LNCaP clone FGC (cell line): ENCODE measurements at regions not wholly inside any gene's neighbourhood (a gene's known extent, or its start where the extent isn't known, plus 50 kb on each side); places are given as distances from the start of the nearest gene placed in this dataset.

Experiments used
- DNase-seq: peaks from one replicate; pipeline ENCODE4 v3.0.0-alpha.2; 2011; ENCODE audit warnings: low read depth
- H3K4me3 ChIP-seq: 2 replicates; pipeline ENCODE4 v1.5.1; 2011; ENCODE audit warnings: mild to moderate bottlenecking, low read depth, low read length, control low read depth
- CTCF ChIP-seq: IDR thresholded peaks from 2 replicates; pipeline ENCODE4 v1.5.1; 2012; ENCODE audit warnings: mild to moderate bottlenecking; ENCODE audit not compliant: control insufficient read depth, insufficient read depth; ENCODE audit errors: extremely low read depth

DNA sequence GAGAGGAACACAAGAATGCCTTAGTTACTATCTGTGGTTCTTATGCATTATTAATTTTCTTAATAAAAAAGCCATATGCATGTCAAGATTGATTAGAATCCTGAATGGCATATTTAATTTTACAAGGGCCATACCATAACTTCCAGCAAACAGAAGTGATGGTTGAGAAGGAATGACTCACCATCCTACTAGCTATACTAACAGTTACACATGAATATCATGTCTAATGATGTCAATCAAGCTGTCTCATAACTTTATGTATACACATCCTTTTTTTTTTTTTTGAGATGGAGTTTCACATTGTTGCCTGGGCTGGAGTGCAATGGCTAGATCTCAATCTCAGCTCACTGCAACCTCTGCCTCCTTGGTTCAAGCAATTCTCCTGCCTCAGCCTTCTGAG is 1123.9 kb downstream of the NLGN4Y start:
- no peak for TF ChIP-seq CTCF
- DNase-seq: no peak
- H3K4me3 ChIP-seq: no peak overlapping the region

DNA sequence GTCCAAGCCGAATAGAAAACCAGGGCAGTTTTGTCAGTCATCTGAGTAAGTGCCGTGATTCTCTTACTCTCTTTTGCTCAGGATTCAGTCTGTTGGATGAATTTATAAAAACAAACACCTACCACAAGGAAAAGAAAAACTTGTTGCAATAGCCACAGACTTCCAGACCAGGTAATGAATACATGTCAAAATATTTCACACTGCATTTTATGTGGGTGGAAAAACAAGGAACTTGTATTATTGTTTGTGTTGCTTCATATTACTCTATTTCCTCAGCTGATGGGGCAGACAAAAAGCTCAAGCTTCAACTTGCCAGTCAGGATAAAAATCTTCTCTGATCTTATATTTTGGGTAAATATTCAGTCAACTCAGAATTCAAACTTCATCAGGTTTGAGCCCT is 1125.7 kb downstream of the NLGN4Y start:
- DNase-seq: no peak
- H3K4me3 ChIP-seq: no peak overlapping the region
- TF ChIP-seq CTCF: no peak

GRCh38 chrY:15688531-15688930 is 1164.2 kb downstream of the NLGN4Y start:
- no peak for TF ChIP-seq CTCF
- no peak for DNase-seq
- no peak overlapping the region for H3K4me3 ChIP-seq

DNA sequence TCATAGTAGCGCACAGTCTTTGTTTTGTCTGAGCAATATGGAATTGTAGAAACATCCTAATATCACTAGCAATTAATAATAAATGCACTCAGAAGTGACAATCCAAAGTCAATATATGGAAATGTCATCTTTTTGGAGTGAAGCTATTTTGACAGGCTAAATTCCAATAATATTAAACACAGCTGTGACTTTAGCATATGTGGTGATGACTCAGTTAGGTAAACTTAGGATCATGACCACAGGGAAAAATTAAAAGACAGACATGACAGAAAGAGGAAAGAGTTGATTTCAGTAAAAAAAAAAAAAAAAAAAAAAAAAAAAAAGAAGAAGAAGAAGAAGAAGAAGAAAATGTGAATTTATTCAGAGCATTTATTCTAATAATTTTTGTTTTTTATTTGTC is 1165.7 kb downstream of the NLGN4Y start:
- TF ChIP-seq CTCF: no peak
- no peak for DNase-seq
- H3K4me3 ChIP-seq: no peak overlapping the region

DNA sequence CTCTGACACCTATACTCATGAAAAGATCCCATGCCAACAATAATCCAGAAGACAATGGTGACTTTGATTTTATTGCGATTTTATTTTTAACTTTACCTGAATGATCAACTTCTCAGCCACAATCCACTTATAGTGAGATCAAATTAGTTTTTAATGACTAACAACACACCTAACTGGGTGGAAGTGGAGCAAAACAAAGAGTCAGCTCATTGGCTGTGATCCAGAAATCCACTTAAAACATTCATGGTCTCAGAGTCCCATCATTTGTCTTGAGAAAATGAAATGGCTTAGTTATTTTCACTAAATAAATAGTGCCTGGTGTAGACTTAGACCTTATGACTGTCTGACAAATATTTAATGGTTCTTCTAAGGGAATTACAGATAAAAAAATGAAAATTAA is 1177.8 kb downstream of the NLGN4Y start:
- H3K4me3 ChIP-seq: no peak overlapping the region
- no peak for TF ChIP-seq CTCF
- no peak for DNase-seq

DNA sequence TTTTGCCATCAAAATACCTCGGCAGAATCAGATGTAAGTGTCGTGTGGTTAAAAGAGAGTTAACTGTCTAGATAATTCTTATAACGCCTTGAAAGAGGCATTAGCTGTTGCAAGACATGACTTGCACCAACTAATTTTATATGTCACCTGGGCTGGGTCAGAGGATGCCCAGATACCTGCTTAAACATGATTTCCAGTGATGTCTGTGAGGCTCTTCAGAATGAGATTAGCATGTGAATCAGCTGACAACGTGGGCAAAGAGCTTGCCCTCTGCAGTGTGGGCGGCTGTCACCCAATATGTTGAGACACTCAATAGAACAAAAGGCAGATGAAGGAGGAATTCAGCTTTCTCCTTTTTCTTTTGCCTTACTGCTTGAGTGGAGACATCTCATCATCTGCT is 1180.6 kb downstream of the NLGN4Y start:
- no peak for TF ChIP-seq CTCF
- no peak for DNase-seq
- H3K4me3 ChIP-seq: no peak overlapping the region

DNA sequence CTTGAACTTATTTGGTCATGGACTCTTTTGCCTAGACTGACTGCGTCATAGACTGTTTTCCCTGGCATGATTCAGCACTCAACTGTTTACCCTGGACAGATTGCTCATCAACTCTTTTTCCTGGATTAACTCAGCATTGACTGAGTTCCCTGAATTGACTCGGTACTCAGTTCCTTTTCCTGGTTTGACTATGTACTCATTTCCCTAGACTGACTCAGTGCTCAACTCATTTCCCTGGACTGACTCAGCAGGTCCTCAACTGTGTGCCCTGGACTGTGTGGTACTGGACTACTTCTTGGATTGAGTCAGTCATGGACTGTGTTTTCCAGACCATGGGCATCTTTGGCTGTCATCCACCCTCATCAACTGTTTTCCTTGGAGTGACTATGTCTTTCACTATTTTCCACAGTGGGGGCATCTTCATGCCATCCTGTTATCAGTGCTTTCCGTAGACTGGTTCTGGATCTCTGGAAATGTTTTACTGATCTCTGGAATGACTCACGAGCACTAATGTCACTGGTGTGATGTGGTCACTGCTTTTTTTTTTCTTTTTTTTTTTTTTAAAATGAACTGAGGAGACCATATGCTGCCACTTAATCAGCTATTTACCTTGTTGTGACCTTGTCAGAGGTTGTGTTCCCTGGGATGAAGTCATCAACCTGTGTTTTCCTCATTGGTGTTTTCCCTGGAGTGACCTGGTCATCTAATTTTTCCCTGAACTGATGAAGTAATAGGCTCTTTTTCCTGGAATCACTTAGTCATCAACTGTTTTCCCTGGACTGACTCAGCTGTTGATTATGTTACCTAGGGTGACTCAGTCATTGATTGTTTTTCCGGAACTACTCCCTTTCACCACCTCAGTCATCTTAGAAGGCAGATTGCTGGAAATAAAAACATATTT is 1225.5 kb downstream of the NLGN4Y start:
- no peak for DNase-seq
- H3K4me3 ChIP-seq: no peak overlapping the region
- TF ChIP-seq CTCF: no peak
